Keratinocyte (primary cell): ENCODE measurements at regions not wholly inside any gene's neighbourhood (a gene's known extent, or its start where the extent isn't known, plus 50 kb on each side); places are given as distances from the start of the nearest gene placed in this dataset.

ENCODE experiments used
- DNase-seq: peaks from one replicate; pipeline ENCODE4 v3.0.0-alpha.2; 2011; ENCODE audit warnings: low read depth, missing footprints, low spot score
- FAIRE-seq: peaks from 2 replicates; lab custom pipeline; 2011; peaks lifted over from hg19 to GRCh38; lab: Jason Lieb, UNC
- H2AFZ ChIP-seq: 2 replicates; pipeline ENCODE4 v1.6.0; 2012; ENCODE audit warnings: low read length, control low read depth, inconsistent platforms; ENCODE audit not compliant: control insufficient read depth
- H3K27ac ChIP-seq: 2 replicates; pipeline ENCODE4 v1.5.1; 2011; ENCODE audit warnings: low read length; ENCODE audit not compliant: control insufficient read depth, insufficient read depth
- H3K27me3 ChIP-seq: 3 replicates; pipeline ENCODE4 v1.6.0; 2011; ENCODE audit warnings: low read length; ENCODE audit not compliant: control insufficient read depth, insufficient read depth; ENCODE audit errors: extremely low read depth
- H3K36me3 ChIP-seq, 2 experiments: 2 replicates in 1 of 2; 3 replicates in 1 of 2; pipeline ENCODE4 v1.5.1; 2011; ENCODE audit warnings: low read length in 2 of 2, mild to moderate bottlenecking in 1 of 2; ENCODE audit not compliant: control insufficient read depth in 2 of 2, insufficient read depth in 2 of 2; ENCODE audit errors: extremely low read depth in 1 of 2
- H3K4me1 ChIP-seq: 3 replicates; pipeline ENCODE4 v1.5.1; 2011; ENCODE audit warnings: low read length; ENCODE audit not compliant: control insufficient read depth, insufficient read depth; ENCODE audit errors: extremely low read depth
- H3K4me2 ChIP-seq: 3 replicates; pipeline ENCODE4 v1.6.0; 2011; ENCODE audit warnings: low read depth, low read length; ENCODE audit not compliant: control insufficient read depth, insufficient read depth; ENCODE audit errors: extremely low read depth
- H3K4me3 ChIP-seq, 3 experiments: fragments of 200-600 bp in 1 of 3; sonication (generic) in 1 of 3; 2 replicates in 2 of 3; 3 replicates in 1 of 3; pipeline ENCODE4 v1.5.1; 2011 to 2016; ENCODE audit warnings: low read length in 3 of 3, mild to moderate bottlenecking in 3 of 3, control low read depth in 2 of 3, inconsistent platforms in 1 of 3, low read depth in 1 of 3, mixed read lengths in 1 of 3, mixed run types in 1 of 3, moderate library complexity in 1 of 3; ENCODE audit not compliant: control insufficient read depth in 2 of 3, insufficient read depth in 2 of 3; ENCODE audit errors: extremely low read depth in 1 of 3
- H3K79me2 ChIP-seq: 2 replicates; pipeline ENCODE4 v1.6.0; 2012; ENCODE audit warnings: low read length; ENCODE audit not compliant: control insufficient read depth, insufficient read depth
- H3K9ac ChIP-seq: 3 replicates; pipeline ENCODE4 v1.6.0; 2011; ENCODE audit warnings: low read length; ENCODE audit not compliant: control insufficient read depth, insufficient read depth; ENCODE audit errors: extremely low read depth
- H3K9me1 ChIP-seq: 3 replicates; pipeline ENCODE4 v1.6.0; 2011; ENCODE audit warnings: low read length; ENCODE audit not compliant: control insufficient read depth, insufficient read depth; ENCODE audit errors: extremely low read depth
- H3K9me3 ChIP-seq: 2 replicates; pipeline ENCODE4 v1.5.1; 2012; ENCODE audit warnings: low read depth, low read length; ENCODE audit not compliant: control insufficient read depth
- H4K20me1 ChIP-seq: 3 replicates; pipeline ENCODE4 v1.6.0; 2011; ENCODE audit warnings: low read length; ENCODE audit not compliant: control insufficient read depth, insufficient read depth; ENCODE audit errors: extremely low read depth
- CTCF ChIP-seq, 3 experiments: IDR thresholded peaks in 1 of 3; conservative IDR thresholded peaks in 1 of 3; optimal IDR thresholded peaks in 1 of 3; 2 replicates in 2 of 3; 3 replicates in 1 of 3; pipeline versions ENCODE3 to v1.5.1; 2011; ENCODE audit warnings: low read length in 3 of 3, mild to moderate bottlenecking in 3 of 3, moderate library complexity in 2 of 3, control low read depth in 1 of 3, inconsistent platforms in 1 of 3; ENCODE audit not compliant: insufficient read depth in 2 of 3; ENCODE audit errors: extremely low read depth in 1 of 3
- EZH2 ChIP-seq: IDR thresholded peaks from one replicate; pipeline ENCODE4 v1.6.1; 2012; ENCODE audit warnings: inconsistent platforms, mild to moderate bottlenecking, low read length, moderate library complexity
- dilution Hi-C: fragments of 300-500 bp; cut with MboI; formaldehyde crosslinking; loops from one replicate; pipeline ENCODE4 v1.7.0; 2020; ENCODE audit warnings: low sequenced_read_pairs; ENCODE audit not compliant: extremely low pct_ligation_motif_present

GRCh38 chr2:133748007-133748700 lies 179.9 kb upstream of the NCKAP5 start:
- Histone ChIP-seq H3K27ac (no peak overlapping the region), H3K4me3 (no peak overlapping the region), H3K36me3 (no peaks in the 10 kb centered on the region), H3K4me1 (no peaks in the 10 kb centered on the region), H3K79me2 (no peaks in the 10 kb centered on the region), H3K9me1 (no peaks in the 10 kb centered on the region), H3K4me2 (no peak overlapping the region), H4K20me1 (no peaks in the 10 kb centered on the region), H3K9ac (no peak overlapping the region), H3K27me3 (no peaks in the 10 kb centered on the region), H2AFZ (no peak overlapping the region), H3K9me3 (no peaks in the 10 kb centered on the region)
- DNase-seq (no peak), FAIRE-seq (no peak)
- dilution Hi-C loops, result no loop called here
- TF ChIP-seq EZH2 (no peak), CTCF (optimal IDR thresholded peaks at IDR 0.05 in 1 of 3, IDR thresholded peaks at IDR 0.05 in 1 of 3, conservative IDR thresholded peaks at IDR 0.05 in 1 of 3; ENCODE audit: extremely low read depth in 1 of 3, insufficient read depth in 2 of 3, low read length in 3 of 3) (no peak)

DNA sequence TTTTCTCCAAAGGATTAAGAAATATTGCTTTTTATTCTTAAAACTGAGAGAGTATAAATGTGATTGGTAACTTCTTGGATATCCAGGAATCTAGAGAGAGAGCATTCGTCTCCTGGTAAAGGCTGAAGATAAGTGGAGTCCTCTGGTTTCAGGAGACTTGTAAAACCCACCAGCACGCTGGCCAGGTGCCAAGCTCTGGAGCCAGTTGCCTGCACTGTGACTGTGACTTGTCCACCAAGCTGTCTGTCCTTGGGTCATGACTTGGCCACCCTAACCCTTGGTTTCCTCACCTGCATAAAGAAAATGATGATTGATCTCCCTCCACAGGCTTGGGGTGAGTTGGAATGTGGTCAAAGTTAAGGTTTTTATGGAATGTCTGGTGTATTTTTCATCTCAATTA lies 185.4 kb upstream of the NCKAP5 start:
- no peaks in the 10 kb centered on the region for H3K36me3 ChIP-seq
- no peak for DNase-seq
- no peaks in the 10 kb centered on the region for H3K27me3 ChIP-seq
- H3K27ac ChIP-seq, result no peak overlapping the region
- dilution Hi-C loops, result no loop called here
- no peak overlapping the region for H3K9ac ChIP-seq
- H4K20me1 ChIP-seq, result no peaks in the 10 kb centered on the region
- no peaks in the 10 kb centered on the region for H3K79me2 ChIP-seq
- H3K4me3 ChIP-seq, result no peak overlapping the region
- no peaks in the 10 kb centered on the region for H3K9me1 ChIP-seq
- no peaks in the 10 kb centered on the region for H3K9me3 ChIP-seq
- TF ChIP-seq EZH2 (no peak), CTCF (optimal IDR thresholded peaks at IDR 0.05 in 1 of 3, IDR thresholded peaks at IDR 0.05 in 1 of 3, conservative IDR thresholded peaks at IDR 0.05 in 1 of 3; ENCODE audit: extremely low read depth in 1 of 3, insufficient read depth in 2 of 3, low read length in 3 of 3) (no peak)
- FAIRE-seq, result no peak
- no peak overlapping the region for H3K4me2 ChIP-seq
- no peaks in the 10 kb centered on the region for H3K4me1 ChIP-seq
- no peak overlapping the region for H2AFZ ChIP-seq
